DND-41 (cell line): ENCODE measurements at regions not wholly inside any gene's neighbourhood (a gene's known extent, or its start where the extent isn't known, plus 50 kb on each side); places are given as distances from the start of the nearest gene placed in this dataset.

Experiments used
- ATAC-seq: fragments of 200-7000 bp; cut with Tn5 transposase; 3 replicates; pipeline ENCODE4 v1.9.1; 2021; ENCODE audit warnings: low read depth; ENCODE audit not compliant: insufficient read depth
- DNase-seq: peaks from one replicate; pipeline ENCODE4 v3.0.0-alpha.2; 2020
- H2AFZ ChIP-seq: 2 replicates; pipeline ENCODE4 v1.6.0; 2012; ENCODE audit warnings: low read depth, low read length
- H3K27ac ChIP-seq: 2 replicates; pipeline ENCODE4 v1.5.1; 2012; ENCODE audit warnings: low read length, inconsistent platforms
- H3K27me3 ChIP-seq: fragments of 200-600 bp; sonication (generic); 2 replicates; pipeline ENCODE4 v1.6.0; 2012; ENCODE audit warnings: low read length, mild to moderate bottlenecking, inconsistent platforms; ENCODE audit not compliant: insufficient read depth, poor library complexity
- H3K36me3 ChIP-seq: 2 replicates; pipeline ENCODE4 v1.5.1; 2012; ENCODE audit warnings: low read length, inconsistent platforms; ENCODE audit not compliant: insufficient read depth
- H3K4me1 ChIP-seq: 2 replicates; pipeline ENCODE4 v1.5.1; 2012; ENCODE audit warnings: mild to moderate bottlenecking, low read length; ENCODE audit not compliant: insufficient read depth
- H3K4me2 ChIP-seq: 2 replicates; pipeline ENCODE4 v1.6.0; 2012; ENCODE audit warnings: mild to moderate bottlenecking, moderate library complexity, low read length, inconsistent platforms; ENCODE audit not compliant: insufficient read depth
- H3K4me3 ChIP-seq, 2 experiments: fragments of 200-600 bp in 1 of 2; shearing (Covaris generic) in 1 of 2; 2 replicates each; pipeline ENCODE4 v1.5.1; 2012 to 2016; ENCODE audit warnings: inconsistent platforms in 2 of 2, low read length in 2 of 2, mild to moderate bottlenecking in 2 of 2, low read depth in 1 of 2, moderate library complexity in 1 of 2
- H3K79me2 ChIP-seq: 2 replicates; pipeline ENCODE4 v1.6.0; 2012; ENCODE audit warnings: low read length, inconsistent platforms; ENCODE audit not compliant: insufficient read depth
- H3K9ac ChIP-seq: 2 replicates; pipeline ENCODE4 v1.6.0; 2012; ENCODE audit warnings: low read depth, mild to moderate bottlenecking, inconsistent platforms, low read length, moderate library complexity
- H3K9me3 ChIP-seq: 2 replicates; pipeline ENCODE4 v1.5.1; 2012; ENCODE audit warnings: low read length, moderate library complexity, mild to moderate bottlenecking, inconsistent platforms; ENCODE audit not compliant: insufficient read depth, severe bottlenecking
- H4K20me1 ChIP-seq: 2 replicates; pipeline ENCODE4 v1.6.0; 2012; ENCODE audit warnings: low read length; ENCODE audit not compliant: insufficient read depth
- EZH2 ChIP-seq: IDR thresholded peaks from 3 replicates; pipeline ENCODE4 v1.6.1; 2012; ENCODE audit warnings: borderline replicate concordance, low read depth, mild to moderate bottlenecking, moderate library complexity, low read length, inconsistent platforms; ENCODE audit not compliant: severe bottlenecking
- TF ChIP-seq, protein P1 (sequence below): IDR thresholded peaks from 2 replicates; pipeline ENCODE4 v1.5.1; 2012; ENCODE audit warnings: borderline replicate concordance, low read length, moderate library complexity, mild to moderate bottlenecking; ENCODE audit not compliant: poor library complexity, severe bottlenecking; ENCODE audit errors: extremely low read depth

DNA sequence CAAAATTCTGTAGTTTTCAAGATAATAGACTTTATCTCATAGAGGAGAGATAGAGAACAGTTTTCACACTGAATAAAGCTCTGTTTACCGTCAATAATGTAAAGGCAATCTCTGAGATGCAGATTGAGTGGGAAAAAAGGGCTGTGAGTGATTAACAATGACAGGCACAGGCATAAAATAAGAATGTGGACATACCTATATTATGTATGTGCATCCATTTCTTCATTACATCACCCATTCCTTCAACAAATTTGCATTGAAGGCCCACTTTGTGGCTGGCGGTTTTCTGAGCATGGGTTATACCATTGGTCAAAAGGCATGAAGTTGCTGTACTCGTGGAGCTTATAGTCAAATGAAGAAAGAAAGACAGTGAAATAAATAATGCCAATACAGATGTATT is 1431.0 kb downstream of the AACS start:
- Histone ChIP-seq H4K20me1 (no peaks in the 10 kb centered on the region), H3K27ac (no peak overlapping the region), H3K27me3 (no peaks in the 10 kb centered on the region), H3K36me3 (no peaks in the 10 kb centered on the region), H3K9me3 (no peaks in the 10 kb centered on the region), H3K4me3 (no peak overlapping the region), H3K4me2 (no peak overlapping the region), H3K79me2 (no peaks in the 10 kb centered on the region), H3K9ac (no peak overlapping the region), H3K4me1 (no peaks in the 10 kb centered on the region), H2AFZ (no peak overlapping the region)
- TF ChIP-seq, protein P1, sequence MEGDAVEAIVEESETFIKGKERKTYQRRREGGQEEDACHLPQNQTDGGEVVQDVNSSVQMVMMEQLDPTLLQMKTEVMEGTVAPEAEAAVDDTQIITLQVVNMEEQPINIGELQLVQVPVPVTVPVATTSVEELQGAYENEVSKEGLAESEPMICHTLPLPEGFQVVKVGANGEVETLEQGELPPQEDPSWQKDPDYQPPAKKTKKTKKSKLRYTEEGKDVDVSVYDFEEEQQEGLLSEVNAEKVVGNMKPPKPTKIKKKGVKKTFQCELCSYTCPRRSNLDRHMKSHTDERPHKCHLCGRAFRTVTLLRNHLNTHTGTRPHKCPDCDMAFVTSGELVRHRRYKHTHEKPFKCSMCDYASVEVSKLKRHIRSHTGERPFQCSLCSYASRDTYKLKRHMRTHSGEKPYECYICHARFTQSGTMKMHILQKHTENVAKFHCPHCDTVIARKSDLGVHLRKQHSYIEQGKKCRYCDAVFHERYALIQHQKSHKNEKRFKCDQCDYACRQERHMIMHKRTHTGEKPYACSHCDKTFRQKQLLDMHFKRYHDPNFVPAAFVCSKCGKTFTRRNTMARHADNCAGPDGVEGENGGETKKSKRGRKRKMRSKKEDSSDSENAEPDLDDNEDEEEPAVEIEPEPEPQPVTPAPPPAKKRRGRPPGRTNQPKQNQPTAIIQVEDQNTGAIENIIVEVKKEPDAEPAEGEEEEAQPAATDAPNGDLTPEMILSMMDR, result no peak
- TF ChIP-seq EZH2, result no peak
- ATAC-seq, result no peak
- DNase-seq, result no peak

DNA sequence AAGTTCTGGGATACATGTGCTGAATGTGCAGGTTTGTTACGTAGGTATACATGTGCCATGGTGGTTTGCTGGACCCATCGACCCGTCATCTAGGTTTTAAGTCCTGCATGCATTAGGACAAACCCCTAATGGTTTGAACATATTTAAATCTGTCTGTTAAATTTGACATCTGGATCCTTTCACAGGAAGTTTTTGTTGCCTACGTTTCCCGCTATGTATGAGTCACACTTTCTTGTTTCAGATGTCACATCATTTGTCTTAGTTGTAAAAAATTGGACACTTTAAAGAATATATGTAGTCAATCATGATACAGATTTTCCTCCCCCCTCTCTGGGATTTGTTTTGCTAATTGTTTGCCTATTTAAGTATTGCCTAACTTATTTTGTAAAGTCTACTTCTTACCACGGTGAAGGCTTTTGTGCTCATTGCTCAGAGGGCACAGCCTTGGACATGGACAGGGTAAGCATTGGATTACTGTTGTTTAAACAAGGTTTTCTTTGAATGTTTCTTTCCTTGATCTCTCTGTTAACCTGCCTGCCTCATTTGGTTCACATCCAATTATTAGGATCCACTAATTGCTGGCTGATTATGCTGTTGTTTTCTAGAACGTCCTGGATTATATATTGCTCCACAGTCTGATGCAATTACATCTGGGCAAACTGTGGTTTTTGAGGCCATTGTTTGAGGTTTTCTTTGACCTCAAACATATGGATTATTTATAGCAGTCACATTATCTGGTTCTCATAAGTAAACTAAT is 1441.4 kb downstream of the AACS start:
- no peak overlapping the region for H3K9ac ChIP-seq
- H3K4me1 ChIP-seq, result no peaks in the 10 kb centered on the region
- no peak overlapping the region for H2AFZ ChIP-seq
- H3K4me2 ChIP-seq, result no peak overlapping the region
- DNase-seq (no peak), ATAC-seq (no peak)
- no peak overlapping the region for H3K4me3 ChIP-seq
- no peak for TF ChIP-seq EZH2
- TF ChIP-seq, protein P1, result no peak
- no peak overlapping the region for H3K27ac ChIP-seq
- no peaks in the 10 kb centered on the region for H3K9me3 ChIP-seq
- no peaks in the 10 kb centered on the region for H3K27me3 ChIP-seq
- H3K79me2 ChIP-seq, result no peaks in the 10 kb centered on the region
- H3K36me3 ChIP-seq, result no peaks in the 10 kb centered on the region
- H4K20me1 ChIP-seq, result no peaks in the 10 kb centered on the region

DNA sequence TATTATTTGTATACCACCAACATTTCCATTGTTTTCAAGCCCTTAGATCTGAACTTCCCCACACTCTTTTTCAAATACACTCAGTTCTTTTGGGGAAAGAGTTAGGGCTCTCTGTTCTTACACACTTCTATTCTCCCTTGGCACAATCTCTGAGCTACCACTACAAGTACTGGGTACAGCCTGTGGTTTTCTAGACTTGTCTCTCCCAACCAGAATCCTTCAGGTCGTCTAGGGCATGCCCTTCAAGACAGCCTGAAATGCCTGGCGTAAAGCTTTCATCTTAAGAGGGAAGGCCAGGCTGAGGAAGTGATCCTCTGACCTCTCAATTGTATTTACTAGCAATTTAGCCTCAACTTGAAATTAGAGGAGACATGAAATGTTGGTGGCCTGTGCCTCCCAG is 1442.0 kb downstream of the AACS start:
- H3K9ac ChIP-seq, result no peak overlapping the region
- no peak overlapping the region for H2AFZ ChIP-seq
- no peaks in the 10 kb centered on the region for H3K9me3 ChIP-seq
- H3K79me2 ChIP-seq, result no peaks in the 10 kb centered on the region
- DNase-seq, result no peak
- TF ChIP-seq EZH2, result no peak
- no peak overlapping the region for H3K27ac ChIP-seq
- H3K4me1 ChIP-seq, result no peaks in the 10 kb centered on the region
- H3K4me2 ChIP-seq, result no peak overlapping the region
- H4K20me1 ChIP-seq, result no peaks in the 10 kb centered on the region
- no peaks in the 10 kb centered on the region for H3K27me3 ChIP-seq
- no peak overlapping the region for H3K4me3 ChIP-seq
- no peaks in the 10 kb centered on the region for H3K36me3 ChIP-seq
- ATAC-seq, result no peak

DNA sequence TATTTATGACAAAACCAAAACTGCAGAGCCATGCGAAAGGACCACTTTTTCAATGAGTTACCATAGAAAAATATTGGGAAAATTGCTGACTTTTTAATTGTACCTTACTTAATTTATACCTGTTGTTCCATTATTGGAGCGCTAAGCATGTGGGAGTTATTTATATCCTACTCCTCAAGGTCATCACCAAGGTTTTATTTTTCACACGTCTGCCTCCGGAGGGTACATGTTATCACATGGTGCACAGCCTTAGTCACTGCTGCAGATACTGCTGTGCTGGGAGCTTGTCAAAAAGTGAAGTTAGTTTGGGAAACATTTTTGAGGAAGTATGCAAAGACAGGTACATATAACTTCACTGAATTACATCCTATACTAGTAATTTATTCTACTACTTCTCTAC is 1444.3 kb downstream of the AACS start:
- H3K4me3 ChIP-seq, result no peak overlapping the region
- H3K79me2 ChIP-seq, result no peaks in the 10 kb centered on the region
- TF ChIP-seq, protein P1, result no peak
- TF ChIP-seq EZH2, result no peak
- H2AFZ ChIP-seq, result no peak overlapping the region
- H3K27me3 ChIP-seq, result no peaks in the 10 kb centered on the region
- DNase-seq (no peak), ATAC-seq (no peak)
- H3K4me2 ChIP-seq, result no peak overlapping the region
- no peak overlapping the region for H3K27ac ChIP-seq
- H3K9ac ChIP-seq, result no peak overlapping the region
- no peaks in the 10 kb centered on the region for H3K4me1 ChIP-seq
- no peaks in the 10 kb centered on the region for H3K36me3 ChIP-seq
- H3K9me3 ChIP-seq, result no peaks in the 10 kb centered on the region
- H4K20me1 ChIP-seq, result no peaks in the 10 kb centered on the region
